ENCODE measurements at regions not wholly inside any gene's neighbourhood (a gene's known extent, or its start where the extent isn't known, plus 50 kb on each side); places are given as distances from the start of the nearest gene placed in this dataset.

GRCh38 chr20:51093240-51093763 is 70.4 kb upstream of the KCNG1 start:
- Histone ChIP-seq H3K9me2 (no peaks in the 10 kb centered on the region), H3K36me3 (replicated peaks in 1 of 2; ENCODE audit: control insufficient read depth in 1 of 2, insufficient read depth in 2 of 2, low read length in 1 of 2) (no peaks in the 10 kb centered on the region), H3K4me3 (ENCODE audit: low read depth in 2 of 2, low read length in 1 of 2) (no peak overlapping the region), H3K27me3 (ENCODE audit: insufficient read depth) (peaks cover 23% of the 10 kb centered on the region; the same call in 1 of the 2 replicates), H3K4me2 (no peak overlapping the region), H3K9ac (no peak overlapping the region), H3K9me3 (no peaks in the 10 kb centered on the region), H3K79me2 (ENCODE audit: insufficient read depth) (no peaks in the 10 kb centered on the region), H4K20me1 (ENCODE audit: insufficient read depth) (no peaks in the 10 kb centered on the region), H3K4me1 (ENCODE audit: control insufficient read depth in 1 of 2, insufficient read depth in 2 of 2, low read depth in 1 of 2, low read length in 1 of 2) (peaks cover 0 to 36% of the 10 kb centered on the region in 2 experiments; a peak in 2 of 4 replicates), H3K27ac (ENCODE audit: low read depth in 2 of 2, low read length in 1 of 2) (no peak overlapping the region), H3F3A (replicated peaks; ENCODE audit: insufficient read depth) (no peaks in the 10 kb centered on the region), H2AFZ (ENCODE audit: low read depth) (no peak overlapping the region)
- WGBS (ENCODE audit: low lambda C conversion rate) = 66% methylated on average over 7 of the region's 7 CpGs
- no peak for TF ChIP-seq RXRA (IDR thresholded peaks at IDR 0.05; ENCODE audit: borderline replicate concordance, low read depth)
- TF ChIP-seq TAF1 (IDR thresholded peaks at IDR 0.05; ENCODE audit: borderline replicate concordance, low read depth, low read length) = no peak
- no peak for TF ChIP-seq PBX3 (IDR thresholded peaks at IDR 0.05)
- ChIA-PET POLR2A (no interaction called here), CTCF (interaction anchor here (0.8 to 1.8 kb wide), 3 partner anchors 106 to 215 kb away, joined by 3 to 4 read pairs (median 3); no protein-coding TSS in a partner anchor)
- DNase-seq = no peak

GRCh38 chr20:51092338-51092737 is 69.4 kb upstream of the KCNG1 start:
- no peak for DNase-seq
- Histone ChIP-seq H3K36me3 (replicated peaks in 1 of 2; ENCODE audit: control insufficient read depth in 1 of 2, insufficient read depth in 2 of 2, low read length in 1 of 2) (no peaks in the 10 kb centered on the region), H3K27ac (ENCODE audit: low read depth in 2 of 2, low read length in 1 of 2) (no peak overlapping the region), H3K4me1 (ENCODE audit: control insufficient read depth in 1 of 2, insufficient read depth in 2 of 2, low read depth in 1 of 2, low read length in 1 of 2) (peaks cover 0 to 36% of the 10 kb centered on the region in 2 experiments; a peak in 2 of 4 replicates), H4K20me1 (ENCODE audit: insufficient read depth) (no peaks in the 10 kb centered on the region), H3F3A (replicated peaks; ENCODE audit: insufficient read depth) (no peaks in the 10 kb centered on the region), H3K27me3 (ENCODE audit: insufficient read depth) (peaks cover 23% of the 10 kb centered on the region; the same call in 1 of the 2 replicates), H3K4me3 (ENCODE audit: low read depth in 2 of 2, low read length in 1 of 2) (no peak overlapping the region), H3K4me2 (no peak overlapping the region), H3K79me2 (ENCODE audit: insufficient read depth) (no peaks in the 10 kb centered on the region), H3K9ac (no peak overlapping the region), H3K9me3 (no peaks in the 10 kb centered on the region), H2AFZ (ENCODE audit: low read depth) (no peak overlapping the region), H3K9me2 (no peaks in the 10 kb centered on the region)
- POLR2A ChIA-PET = interaction anchor here (1.0 kb wide), 1 partner anchor 72 kb away, joined by 4 read pairs; no protein-coding TSS in a partner anchor
- WGBS (ENCODE audit: low lambda C conversion rate) = 62% methylated on average over 4 of the region's 4 CpGs
- CTCF ChIA-PET = interaction anchor here (1.2 to 2.2 kb wide), 5 partner anchors 37 to 216 kb away, joined by 3 to 8 read pairs (median 4); no protein-coding TSS in a partner anchor
- no peak for TF ChIP-seq RFX5 (IDR thresholded peaks at IDR 0.05; ENCODE audit: low read length)
- TF ChIP-seq JUND (IDR thresholded peaks at IDR 0.05) = no peak
- TF ChIP-seq USF1 (IDR thresholded peaks at IDR 0.05; ENCODE audit: borderline replicate concordance, low read depth) = no peak
- no peak for TF ChIP-seq FOSL2 (IDR thresholded peaks at IDR 0.05; ENCODE audit: borderline replicate concordance, low read depth)
- no peak for TF ChIP-seq RCOR1 (IDR thresholded peaks at IDR 0.05; ENCODE audit: low read length)
- TF ChIP-seq SIN3A (IDR thresholded peaks at IDR 0.05; ENCODE audit: borderline replicate concordance, low read depth, low read length) = no peak

All from SK-N-SH (cell line).